HS-27A (cell line): ENCODE measurements at regions not wholly inside any gene's neighbourhood (a gene's known extent, or its start where the extent isn't known, plus 50 kb on each side); places are given as distances from the start of the nearest gene placed in this dataset.
"Not testable (repeated sequence)": the region's sequence is repeated elsewhere in the genome, so short reads cannot be mapped to it uniquely, and the experiment has no call there.

ENCODE experiments used
- DNase-seq: peaks from one replicate; pipeline ENCODE4 v3.0.0-alpha.2; 2012; ENCODE audit warnings: low read depth, missing footprints

- no peak for DNase-seq
These were observed 59.2 kb upstream of the ADGRB3 start for GRCh38 chr6:68575765-68576439.

DNA sequence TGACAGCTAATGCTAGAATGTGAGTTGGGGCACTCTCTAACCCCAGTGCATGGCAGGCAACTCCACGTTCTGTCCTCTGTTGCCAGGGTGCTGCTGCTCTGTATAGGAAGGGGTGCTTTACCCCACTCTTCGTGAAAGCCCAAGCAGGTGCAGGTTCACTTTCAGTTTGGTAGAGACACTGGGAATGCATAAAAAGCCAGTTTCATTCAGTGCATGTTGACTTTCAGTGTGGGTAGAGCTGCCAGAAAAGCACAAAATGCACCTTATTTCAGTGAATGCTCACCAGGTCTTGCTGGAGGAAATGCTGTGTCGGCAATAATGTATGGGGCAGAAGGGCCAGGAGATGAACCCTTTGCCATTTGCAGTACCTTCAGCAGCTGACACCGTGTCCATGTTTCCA is 62.1 kb upstream of the ADGRB3 start:
- no peak for DNase-seq

GRCh38 chr6:68572525-68572924 is 62.6 kb upstream of the ADGRB3 start:
- DNase-seq = peak; percentile 8

DNA sequence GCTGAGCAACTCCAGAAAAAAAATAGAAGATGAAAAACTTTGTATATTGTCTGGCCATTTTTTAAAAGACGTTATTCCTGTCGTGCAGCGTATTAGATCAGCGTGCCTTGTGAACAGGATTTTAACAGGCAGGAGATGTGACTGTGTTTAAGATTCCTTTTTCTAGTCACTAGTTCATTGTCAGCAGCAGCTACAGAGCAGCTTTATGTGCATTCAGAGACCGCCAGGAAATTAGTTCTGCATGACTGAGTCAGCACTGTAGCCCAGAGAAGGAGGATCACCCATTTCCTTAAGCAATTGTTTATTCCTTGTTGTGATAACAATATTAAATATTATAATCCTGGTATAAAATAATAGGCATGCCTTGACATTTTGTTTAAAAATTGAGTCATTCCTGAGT is 75.4 kb upstream of the ADGRB3 start:
- no peak for DNase-seq

DNA sequence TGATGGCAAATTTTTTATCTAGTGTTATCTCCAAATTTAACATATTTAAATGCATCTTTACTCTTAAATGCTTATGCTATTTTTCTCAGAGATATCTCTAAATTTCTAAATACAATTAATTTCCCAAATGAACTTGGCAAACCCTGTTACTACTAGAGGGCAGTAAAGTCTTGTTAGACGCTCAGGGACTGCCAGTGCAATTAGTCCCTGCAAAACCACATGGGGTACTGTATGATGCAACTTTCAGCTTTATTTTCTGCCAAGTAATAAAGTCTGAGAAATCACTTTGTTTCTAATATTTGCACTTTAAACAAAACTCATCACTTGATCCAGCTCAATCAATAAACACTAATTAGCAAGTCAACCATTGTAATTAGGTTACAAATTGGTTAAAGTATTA is 76.0 kb upstream of the ADGRB3 start:
- no peak for DNase-seq

- DNase-seq = no peak
These were observed 88.5 kb upstream of the ADGRB3 start for GRCh38 chr6:68546620-68547019.

GRCh38 chr6:68544450-68544849 is 90.6 kb upstream of the ADGRB3 start:
- DNase-seq = no peak

DNA sequence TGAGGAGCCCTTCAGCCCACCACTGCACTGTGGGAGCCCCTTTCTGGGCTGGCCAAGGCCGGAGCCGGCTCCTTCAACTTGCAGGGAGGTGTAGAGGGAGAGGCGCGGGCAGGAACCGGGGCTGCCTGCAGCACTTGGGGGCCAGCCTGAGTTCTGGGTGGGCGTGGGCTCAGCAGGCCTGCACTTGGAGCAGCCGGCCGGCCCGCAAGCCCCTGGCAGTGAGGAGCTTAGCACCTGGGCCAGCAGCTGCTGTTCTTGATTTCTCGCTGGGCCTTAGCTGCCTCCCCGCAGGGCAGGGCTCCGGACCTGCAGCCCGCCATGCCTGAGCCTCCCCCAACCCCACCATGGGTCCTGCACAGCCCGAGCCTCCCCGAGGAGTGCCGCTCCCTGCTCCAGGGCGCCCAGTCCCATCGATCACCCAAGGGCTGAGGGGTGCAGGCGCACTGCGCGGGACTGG is 101.7 kb upstream of the ADGRB3 start:
- DNase-seq = no peak

DNA sequence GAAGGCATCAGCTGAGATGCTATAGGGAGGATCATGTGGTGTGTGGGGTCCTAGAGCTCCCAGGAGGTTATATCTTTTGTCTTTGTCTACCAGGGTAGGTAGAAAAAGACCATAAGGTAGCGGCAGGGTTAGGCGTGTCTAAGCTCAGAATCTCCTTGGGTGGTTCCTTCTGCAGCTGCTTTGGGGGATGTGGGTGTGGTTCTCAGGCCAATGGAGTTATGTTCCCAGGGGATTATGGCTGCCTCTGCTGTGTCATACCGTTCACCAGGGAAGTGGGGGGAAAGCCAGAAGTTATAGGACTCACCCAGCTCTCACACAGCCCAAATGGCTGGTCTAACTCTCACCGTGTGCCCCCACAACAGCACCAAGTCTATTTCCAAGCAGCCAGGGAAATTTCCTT is 107.4 kb upstream of the ADGRB3 start:
- DNase-seq = no peak

DNA sequence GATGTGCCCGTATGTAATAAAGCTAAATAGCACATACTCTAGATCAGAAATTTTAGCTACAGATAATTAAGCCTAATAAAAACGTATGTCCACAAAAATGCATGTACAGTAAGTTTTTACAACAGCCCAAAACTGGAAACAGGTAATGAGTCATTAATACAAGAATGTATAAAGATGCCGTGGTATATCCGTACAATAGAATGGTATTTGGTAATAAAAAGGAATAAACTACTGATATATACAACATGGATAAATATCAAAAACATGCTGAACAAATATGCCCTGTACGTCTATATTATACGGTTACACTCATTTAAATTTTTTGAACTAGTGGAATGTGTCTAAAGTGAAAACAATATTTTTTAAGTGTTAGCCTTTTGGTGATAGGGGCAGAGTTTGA is 128.2 kb upstream of the ADGRB3 start:
- DNase-seq = no peak

- no peak for DNase-seq
These were observed 132.1 kb upstream of the ADGRB3 start for GRCh38 chr6:68502946-68503345.

GRCh38 chr6:68497927-68498326 is 137.2 kb upstream of the ADGRB3 start:
- DNase-seq = peak; percentile 57

- not testable (repeated sequence) for DNase-seq
These were observed 140.2 kb upstream of the ADGRB3 start for GRCh38 chr6:68494880-68495279.

DNA sequence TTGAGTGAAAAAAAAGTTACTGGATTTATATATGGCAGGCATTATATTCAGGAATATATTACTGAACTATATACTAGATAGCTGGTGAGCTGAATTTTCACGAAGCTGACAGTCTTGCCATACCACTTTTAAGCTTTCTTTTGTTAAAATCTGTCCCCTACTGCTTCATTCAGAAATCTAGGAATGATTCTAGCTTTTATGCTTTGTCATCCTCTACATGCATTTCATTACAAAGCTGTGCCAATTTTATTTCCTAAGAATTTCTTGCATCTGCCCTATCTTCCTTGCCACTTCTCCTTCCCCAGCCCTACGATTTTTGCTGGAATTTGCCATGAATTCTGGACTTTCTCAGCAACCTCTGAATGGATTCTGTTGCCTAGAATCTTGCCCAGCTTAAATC is 158.5 kb upstream of the ADGRB3 start:
- DNase-seq = no peak

DNA sequence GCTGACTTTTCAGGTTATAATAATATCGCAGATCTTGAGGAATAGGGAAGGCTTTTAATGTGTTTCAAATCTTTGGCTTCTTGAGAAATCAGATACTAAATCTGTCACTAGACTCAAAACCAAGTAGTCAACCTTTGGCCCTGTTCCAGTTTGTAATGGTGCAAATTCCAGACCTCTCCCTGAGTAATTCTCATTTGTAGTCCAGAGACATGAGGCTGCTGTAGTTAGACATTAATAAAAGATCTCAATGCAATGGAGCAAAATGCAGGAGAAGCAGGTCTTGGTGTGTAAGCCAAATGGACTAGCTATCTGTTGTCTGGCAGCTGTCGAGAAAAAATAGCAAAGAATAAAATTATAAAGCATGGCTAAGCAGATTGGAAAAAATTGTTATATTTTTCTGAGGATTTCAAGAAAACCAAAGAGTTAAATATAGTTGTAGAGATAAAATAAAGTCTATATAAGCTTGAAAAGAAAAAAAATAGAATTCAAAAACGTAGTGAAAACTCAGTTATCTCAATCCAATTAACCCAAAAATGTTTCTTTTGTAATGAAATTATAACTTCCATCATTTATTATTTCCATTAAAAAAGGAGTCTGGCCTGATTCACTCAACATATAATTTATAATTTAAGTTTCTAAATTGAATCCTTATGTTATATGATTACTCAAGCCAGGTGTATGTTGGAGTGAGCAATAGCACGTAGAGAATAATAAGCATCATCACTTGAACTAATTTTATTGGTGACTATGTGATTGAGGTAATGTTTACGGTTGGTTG is 161.5 kb upstream of the ADGRB3 start:
- no peak for DNase-seq

- DNase-seq = no peak
These were observed 166.7 kb upstream of the ADGRB3 start for GRCh38 chr6:68468244-68468884.

DNA sequence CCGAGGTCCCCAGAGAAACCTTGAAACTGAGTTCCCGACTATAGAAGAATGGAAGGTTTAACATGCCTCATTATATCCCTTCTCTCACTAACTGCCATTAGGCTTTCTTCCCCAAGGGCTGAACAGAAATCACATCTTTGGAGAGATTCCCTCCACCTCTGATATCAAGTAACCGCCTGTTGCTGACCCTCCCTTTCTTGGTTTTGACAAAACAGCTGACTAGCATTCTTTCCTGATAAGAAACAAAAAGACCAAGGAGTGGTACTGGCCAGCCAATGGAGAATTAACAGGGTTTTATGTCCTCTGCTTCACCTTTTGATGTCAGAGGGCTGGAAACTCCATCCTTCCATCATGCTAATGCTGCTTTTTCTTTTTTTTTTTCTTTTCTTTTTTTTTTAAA is 176.6 kb upstream of the ADGRB3 start:
- no peak for DNase-seq

- no peak for DNase-seq
These were observed 188.0 kb upstream of the ADGRB3 start for GRCh38 chr6:68447112-68447511.

GRCh38 chr6:68445926-68446325 is 189.2 kb upstream of the ADGRB3 start:
- no peak for DNase-seq

- DNase-seq = no peak
These were observed 191.4 kb upstream of the ADGRB3 start for GRCh38 chr6:68443704-68444103.

DNA sequence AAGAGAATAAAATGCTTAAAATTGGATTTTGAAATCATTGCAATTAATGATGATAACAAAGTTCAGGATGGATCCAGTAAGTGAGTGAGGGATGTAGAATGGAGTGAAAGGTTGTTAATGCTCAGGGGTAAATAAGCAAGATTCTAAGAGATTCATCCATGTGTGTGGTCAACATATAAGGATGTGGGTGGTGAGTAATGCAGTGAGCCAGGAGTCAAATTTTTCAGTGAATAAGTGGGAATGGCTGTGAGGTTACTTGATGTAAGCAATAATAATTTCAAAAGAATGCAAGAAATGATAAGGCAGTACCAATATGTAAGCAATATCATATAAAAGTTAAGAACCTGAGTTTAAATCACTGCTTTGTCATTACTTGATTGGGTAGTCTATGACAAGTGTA is 207.5 kb upstream of the ADGRB3 start:
- DNase-seq = peak; percentile 59

DNA sequence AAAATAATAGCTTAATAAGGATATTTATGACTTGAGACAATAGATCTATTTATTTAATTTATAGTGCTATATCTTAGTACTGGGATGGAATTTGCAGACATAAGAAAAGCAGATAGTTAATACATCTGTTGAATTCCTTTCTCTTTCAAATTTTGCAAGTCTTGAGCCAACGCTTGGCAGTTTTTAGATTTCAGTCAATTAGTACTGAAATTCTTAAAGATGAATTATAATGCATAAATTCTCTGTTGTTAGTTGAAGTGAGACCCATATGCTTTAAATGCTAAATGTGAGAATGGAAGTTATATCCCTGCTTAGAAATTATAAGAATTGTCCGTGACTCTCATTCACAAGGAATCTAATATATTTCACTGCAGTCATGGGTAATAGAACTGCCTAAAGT is 225.1 kb upstream of the ADGRB3 start:
- DNase-seq = no peak

DNA sequence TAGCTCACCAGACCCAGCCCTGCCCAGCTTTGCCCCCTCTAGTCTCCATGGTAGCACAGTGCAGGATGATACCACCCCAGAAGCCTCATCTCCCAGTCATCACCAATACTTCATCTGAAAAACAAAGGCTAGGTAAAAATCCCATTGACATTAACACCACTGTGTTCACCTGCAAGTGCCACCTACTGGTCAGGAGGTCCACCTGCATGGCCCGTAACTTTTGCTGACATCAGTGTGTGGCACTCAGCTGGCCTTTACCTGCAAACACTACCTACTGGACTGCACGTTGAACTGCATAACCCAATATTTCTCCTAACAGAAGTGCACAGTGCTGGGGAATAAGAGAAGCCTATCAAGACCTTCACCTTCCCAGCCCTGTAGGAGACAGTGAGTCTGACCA is 234.7 kb upstream of the ADGRB3 start:
- no peak for DNase-seq
